Endothelial cell of umbilical vein (primary cell): ENCODE measurements at regions not wholly inside any gene's neighbourhood (a gene's known extent, or its start where the extent isn't known, plus 50 kb on each side); places are given as distances from the start of the nearest gene placed in this dataset.

Source experiments
- BruUV-seq: library from RNA; stranded (reverse); fragments of 400-500 nt; replicated peaks from 2 replicates; lab custom pipeline; 2021; lab: Mats Ljungman, UMichigan
- CTCF ChIA-PET: fragments of 300-600, 350-600 bp; sonication (Branson Sonifier 250); formaldehyde crosslinking; loops from one replicate; lab custom pipeline; 2021; ENCODE audit warnings: antibody characterized with exemption, inconsistent platforms; lab: Charles Lee
- POLR2A ChIA-PET: fragments of 300-600, 350-600 bp; sonication (Branson Sonifier 250); formaldehyde crosslinking; loops from one replicate; lab custom pipeline; 2021; ENCODE audit warnings: antibody characterized with exemption, inconsistent platforms; lab: Charles Lee
- DNase-seq: peaks from one replicate; pipeline ENCODE4 v3.0.0-alpha.2; 2011; ENCODE audit warnings: low read depth, low spot score
- FAIRE-seq: peaks from 2 replicates; lab custom pipeline; 2011; peaks lifted over from hg19 to GRCh38; lab: Jason Lieb, UNC
- H2AFZ ChIP-seq: 2 replicates; pipeline ENCODE4 v1.6.0; 2012; ENCODE audit warnings: low read depth, low read length, control low read depth, inconsistent platforms
- H3K27ac ChIP-seq: 2 replicates; pipeline ENCODE4 v1.5.1; 2011; ENCODE audit warnings: low read depth, mild to moderate bottlenecking, control low read depth, low read length, moderate library complexity; ENCODE audit not compliant: insufficient read depth
- H3K27me3 ChIP-seq, 2 experiments: 2 replicates each; pipeline versions ENCODE4 v1.6.0 to v1.6.1; 2011; ENCODE audit warnings: low read length in 2 of 2, mixed read lengths in 1 of 2; ENCODE audit not compliant: control insufficient read depth in 2 of 2, insufficient read depth in 2 of 2
- H3K36me3 ChIP-seq, 2 experiments: 2 replicates in 1 of 2; 3 replicates in 1 of 2; pipeline ENCODE4 v1.5.1; 2011; ENCODE audit warnings: low read length in 2 of 2, mild to moderate bottlenecking in 1 of 2, moderate library complexity in 1 of 2; ENCODE audit not compliant: control insufficient read depth in 2 of 2, insufficient read depth in 2 of 2; ENCODE audit errors: extremely low read depth in 1 of 2
- H3K4me1 ChIP-seq: 3 replicates; pipeline ENCODE4 v1.5.1; 2011; ENCODE audit warnings: mild to moderate bottlenecking, low read length; ENCODE audit not compliant: control insufficient read depth, insufficient read depth; ENCODE audit errors: extremely low read depth
- H3K4me2 ChIP-seq: 2 replicates; pipeline ENCODE4 v1.6.1; 2011; ENCODE audit warnings: low read length, control low read depth, mixed read lengths; ENCODE audit not compliant: insufficient read depth
- H3K4me3 ChIP-seq, 3 experiments: fragments of 200-600 bp in 1 of 3; sonication (generic), shearing (Covaris generic) in 1 of 3; replicated peaks in 1 of 3; 2 replicates each; pipeline ENCODE4 v1.5.1; 2011 to 2016; ENCODE audit warnings: control low read depth in 3 of 3, low read length in 3 of 3, mild to moderate bottlenecking in 2 of 3, inconsistent platforms in 1 of 3, low read depth in 1 of 3, moderate library complexity in 1 of 3; ENCODE audit not compliant: insufficient read depth in 1 of 3
- H3K79me2 ChIP-seq: 2 replicates; pipeline ENCODE4 v1.6.0; 2012; ENCODE audit warnings: low read length, inconsistent platforms; ENCODE audit not compliant: control insufficient read depth, insufficient read depth
- H3K9ac ChIP-seq: replicated peaks from 2 replicates; pipeline ENCODE3; 2011; ENCODE audit warnings: low read length, control low read depth; ENCODE audit not compliant: insufficient read depth; ENCODE audit errors: extremely low read depth
- H3K9me1 ChIP-seq: replicated peaks from 3 replicates; pipeline ENCODE4 v1.6.0; 2011; ENCODE audit warnings: mild to moderate bottlenecking, low read length; ENCODE audit not compliant: control insufficient read depth, insufficient read depth; ENCODE audit errors: extremely low read depth
- H3K9me3 ChIP-seq: replicated peaks from 2 replicates; pipeline ENCODE4 v1.5.1; 2012; ENCODE audit warnings: low read length, inconsistent platforms; ENCODE audit not compliant: control insufficient read depth, insufficient read depth
- H4K20me1 ChIP-seq: replicated peaks from 2 replicates; pipeline ENCODE3; 2011; ENCODE audit warnings: mild to moderate bottlenecking, low read length; ENCODE audit not compliant: control insufficient read depth, insufficient read depth; ENCODE audit errors: extremely low read depth
- CTCF ChIP-seq, 2 donors: IDR thresholded peaks; 1 replicate in 1 of 2; 2 replicates in 1 of 2; pipeline ENCODE4 v1.5.1; 2011; ENCODE audit warnings: low read length in 2 of 2, mild to moderate bottlenecking in 2 of 2, moderate library complexity in 2 of 2, control low read depth in 1 of 2, inconsistent platforms in 1 of 2, low read depth in 1 of 2; ENCODE audit not compliant: insufficient read depth in 1 of 2; ENCODE audit errors: extremely low read depth in 1 of 2
- EZH2 ChIP-seq: IDR thresholded peaks from 2 replicates; pipeline ENCODE4 v1.6.1; 2012; ENCODE audit warnings: borderline replicate concordance, low read depth, mild to moderate bottlenecking, moderate library complexity, low read length, inconsistent platforms; ENCODE audit not compliant: severe bottlenecking
- FOS ChIP-seq: IDR thresholded peaks from 2 replicates; pipeline ENCODE4 v1.6.1; 2011; ENCODE audit warnings: mild to moderate bottlenecking, low read length, moderate library complexity, borderline replicate concordance; ENCODE audit not compliant: insufficient read depth
- GATA2 ChIP-seq: IDR thresholded peaks from 2 replicates; pipeline ENCODE4 v1.7.0; 2011; ENCODE audit warnings: low read depth, mild to moderate bottlenecking, moderate library complexity, mixed read lengths, low read length; ENCODE audit not compliant: insufficient read length, insufficient read depth
- JUN ChIP-seq: IDR thresholded peaks from 2 replicates; pipeline ENCODE4 v1.6.1; 2011; ENCODE audit warnings: borderline replicate concordance, low read depth; ENCODE audit not compliant: insufficient read length, insufficient read depth
- MAX ChIP-seq: IDR thresholded peaks from 2 replicates; pipeline ENCODE4 v1.6.1; 2011; ENCODE audit not compliant: insufficient read depth, insufficient read length
- MYC ChIP-seq: IDR thresholded peaks from one replicate; pipeline ENCODE4 v1.6.1; 2011; ENCODE audit warnings: mild to moderate bottlenecking, low read depth, low read length
- POLR2A ChIP-seq: IDR thresholded peaks from 2 replicates; pipeline ENCODE4 v1.6.1; 2012; ENCODE audit warnings: low read depth, mild to moderate bottlenecking, control low read depth, low read length
- POLR2AphosphoS5 ChIP-seq: IDR thresholded peaks from 2 replicates; pipeline ENCODE4 v1.6.1; 2012; ENCODE audit warnings: low read depth, mild to moderate bottlenecking, control low read depth, low read length, moderate library complexity; ENCODE audit not compliant: insufficient read depth
- dilution Hi-C: fragments of 300-500 bp; cut with MboI; formaldehyde crosslinking; loops from one replicate; pipeline ENCODE4 v1.15.0; 2019; ENCODE audit warnings: low sequenced_read_pairs; ENCODE audit not compliant: extremely low pct_ligation_motif_present
- intact Hi-C: fragments of 100-400 bp; cut with micrococcal nuclease; formaldehyde crosslinking; loops from one replicate; pipeline ENCODE4 v1.10.0; 2022

DNA sequence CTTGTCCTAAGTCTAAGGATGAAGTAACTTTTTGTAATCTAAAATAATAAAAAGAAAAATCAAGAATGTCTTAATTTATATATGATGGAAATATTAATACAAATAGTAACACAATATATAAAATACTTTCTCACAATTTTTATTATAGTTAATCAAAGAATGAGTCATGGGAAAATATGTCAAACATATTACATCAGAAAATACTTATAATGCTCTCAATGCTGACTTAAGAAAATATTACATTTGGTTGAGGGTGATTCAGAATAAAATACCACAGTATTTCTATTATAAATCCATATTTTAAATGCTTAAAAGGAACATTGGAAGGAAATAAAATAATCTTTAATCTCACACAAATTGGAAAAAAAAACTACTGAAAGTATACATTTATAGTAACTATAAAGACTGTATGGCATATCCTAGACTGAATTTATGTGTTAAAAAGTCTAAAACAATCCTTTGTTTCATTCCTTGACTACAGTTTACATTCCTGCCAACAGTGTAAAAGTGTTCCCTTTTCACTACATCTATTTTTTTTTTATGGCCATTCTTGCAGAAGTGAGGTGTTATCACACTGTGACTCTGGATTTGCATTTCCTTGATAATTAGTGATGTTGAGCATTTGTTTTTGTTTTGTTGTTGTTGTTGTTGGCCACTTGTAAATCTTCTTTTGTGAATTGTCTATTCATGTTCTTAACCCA lies 1573.5 kb upstream of the ACVR2A start:
- DNase-seq (no peak), FAIRE-seq (no peak)
- intact Hi-C loops (no loop called here), dilution Hi-C loops (no loop called here)
- ChIA-PET POLR2A (no interaction called here), CTCF (no interaction called here)
- BruUV-seq = no TSS peak
- H3K27me3 ChIP-seq = no peaks in the 10 kb centered on the region
- no peaks in the 10 kb centered on the region for H3K36me3 ChIP-seq
- H3K9me1 ChIP-seq = no peaks in the 10 kb centered on the region
- H3K9ac ChIP-seq = no peak overlapping the region
- no peak overlapping the region for H3K4me3 ChIP-seq
- no peak overlapping the region for H3K27ac ChIP-seq
- no peaks in the 10 kb centered on the region for H4K20me1 ChIP-seq
- no peaks in the 10 kb centered on the region for H3K79me2 ChIP-seq
- H3K4me1 ChIP-seq = no peaks in the 10 kb centered on the region
- H3K9me3 ChIP-seq = no peaks in the 10 kb centered on the region
- H2AFZ ChIP-seq = no peak overlapping the region
- no peak overlapping the region for H3K4me2 ChIP-seq
- TF ChIP-seq EZH2 (no peak), MYC (no peak), CTCF (IDR thresholded peaks at IDR 0.05; ENCODE audit: extremely low read depth in 1 of 2, insufficient read depth in 1 of 2, low read depth in 1 of 2, low read length in 2 of 2) (no peak), POLR2AphosphoS5 (no peak), FOS (no peak), MAX (no peak), GATA2 (no peak), POLR2A (no peak), JUN (no peak)
